ENCODE measurements at regions not wholly inside any gene's neighbourhood (a gene's known extent, or its start where the extent isn't known, plus 50 kb on each side); places are given as distances from the start of the nearest gene placed in this dataset.
A peak's percentile ranks its signal among the peaks of the same experiment; 100 is the strongest.

DNA sequence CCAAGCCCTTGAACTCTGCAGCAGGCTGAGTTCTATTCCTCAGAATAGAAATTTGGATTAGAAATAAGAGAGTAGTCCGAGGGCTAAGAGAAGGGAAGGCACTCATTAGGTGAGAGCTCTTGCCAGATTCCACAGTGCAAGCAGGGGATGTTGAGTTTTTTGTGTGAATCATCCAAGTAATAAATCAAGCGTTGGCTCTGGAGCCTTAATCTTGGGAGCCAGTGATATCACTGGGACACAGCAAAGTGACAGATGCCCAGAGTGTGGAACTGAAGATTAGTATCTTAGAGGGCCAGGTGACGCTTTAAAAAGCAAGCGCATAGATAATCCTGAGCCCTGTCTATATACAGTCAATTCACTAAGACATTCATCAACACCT, 60.3 kb downstream of the FOXD1 start:
- Histone ChIP-seq H3K4me2 (no peak overlapping the region), H3K36me3 (ENCODE audit: insufficient read depth) (peaks cover 7% of the 10 kb centered on the region), H3K27ac (ENCODE audit: low read depth) (no peak overlapping the region), H3K9me2 (ENCODE audit: insufficient read depth) (no peaks in the 10 kb centered on the region), H4K20me1 (replicated peaks; ENCODE audit: insufficient read depth) (no peaks in the 10 kb centered on the region), H3K4me3 (no peak overlapping the region), H3K27me3 (ENCODE audit: insufficient read depth) (peaks cover 38% of the 10 kb centered on the region), H3F3A (replicated peaks; ENCODE audit: low read depth) (no peaks in the 10 kb centered on the region), H3K4me1 (ENCODE audit: insufficient read depth) (0 out of 2 replicates have a peak, but pooled peaks cover 4% of the 10 kb centered on the region), H2AFZ (no peak overlapping the region), H3K79me2 (replicated peaks; ENCODE audit: insufficient read depth) (no peaks in the 10 kb centered on the region)
- H3K9me3 Mint-ChIP-seq, result peaks cover 22% of the 10 kb centered on the region
- no peak overlapping the region for H3K4me3 Mint-ChIP-seq
- no peak overlapping the region for H3K27ac Mint-ChIP-seq
- DNase-seq (ENCODE audit: low spot score) (no peak), ATAC-seq (no peak)
- peaks cover 21% of the 10 kb centered on the region for H3K36me3 Mint-ChIP-seq (ENCODE audit: low read depth)
- TF ChIP-seq ZNF331 (CRISPR knock-in tag; IDR thresholded peaks at IDR 0.05; ENCODE audit: low read depth), result no peak
- TF ChIP-seq REST (IDR thresholded peaks at IDR 0.05; ENCODE audit: unreplicated experiment), result no peak
- TF ChIP-seq NANOG (IDR thresholded peaks at IDR 0.05; ENCODE audit: borderline replicate concordance), result no peak
- TF ChIP-seq, protein P1, sequence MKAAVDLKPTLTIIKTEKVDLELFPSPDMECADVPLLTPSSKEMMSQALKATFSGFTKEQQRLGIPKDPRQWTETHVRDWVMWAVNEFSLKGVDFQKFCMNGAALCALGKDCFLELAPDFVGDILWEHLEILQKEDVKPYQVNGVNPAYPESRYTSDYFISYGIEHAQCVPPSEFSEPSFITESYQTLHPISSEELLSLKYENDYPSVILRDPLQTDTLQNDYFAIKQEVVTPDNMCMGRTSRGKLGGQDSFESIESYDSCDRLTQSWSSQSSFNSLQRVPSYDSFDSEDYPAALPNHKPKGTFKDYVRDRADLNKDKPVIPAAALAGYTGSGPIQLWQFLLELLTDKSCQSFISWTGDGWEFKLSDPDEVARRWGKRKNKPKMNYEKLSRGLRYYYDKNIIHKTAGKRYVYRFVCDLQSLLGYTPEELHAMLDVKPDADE (IDR thresholded peaks at IDR 0.05), result no peak
- H3K4me1 Mint-ChIP-seq, result peaks cover 5% of the 10 kb centered on the region; the same call in 2 of the 3 replicates
- peaks cover 20% of the 10 kb centered on the region for H3K27me3 Mint-ChIP-seq (ENCODE audit: insufficient read depth, low read depth, poor library complexity)

DNA sequence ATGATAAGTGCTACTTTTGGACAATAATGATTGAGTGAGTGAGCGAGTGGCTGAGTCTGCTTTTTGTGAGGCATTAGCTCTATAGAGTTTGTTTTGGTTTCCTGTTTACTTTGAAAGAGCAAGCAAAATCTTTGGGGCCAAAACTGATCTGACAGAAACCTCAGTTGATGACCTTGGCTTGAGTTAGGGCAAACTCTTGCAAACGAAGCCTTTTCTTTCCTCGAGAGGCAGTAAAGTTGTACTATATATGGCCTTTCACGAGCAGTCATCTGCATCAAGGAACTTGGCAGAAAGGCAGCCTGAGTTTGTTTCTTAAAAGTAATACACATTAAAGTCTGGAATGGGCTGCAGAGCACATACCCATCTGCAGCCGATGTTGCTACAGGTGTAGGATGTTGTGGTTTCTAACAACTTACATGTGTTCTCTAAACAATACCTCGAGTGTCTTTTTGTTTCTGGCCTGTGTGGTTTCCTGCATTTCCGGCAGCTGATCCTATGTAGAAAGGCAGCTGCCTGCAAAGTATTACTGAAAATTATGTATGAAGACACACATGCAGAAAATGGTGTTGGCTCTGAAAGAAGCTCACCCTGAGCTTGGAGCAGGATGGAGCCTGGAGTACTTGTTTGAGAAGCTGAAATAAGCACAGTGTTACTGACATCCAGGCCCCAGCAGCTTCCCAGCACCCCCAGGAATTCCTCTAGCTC, 60.8 kb downstream of the FOXD1 start:
- Histone ChIP-seq H3K79me2 (replicated peaks; ENCODE audit: insufficient read depth) (no peaks in the 10 kb centered on the region), H3K4me2 (0 out of 2 replicates have a peak overlapping the region, but pooled peaks have one; percentile 19)

More for the DNA sequence above, 60.8 kb downstream of the FOXD1 start:
- Mint-ChIP-seq H3K4me1 (peaks cover 9% of the 10 kb centered on the region; the same call in 2 of the 3 replicates), H3K27ac (no peak overlapping the region), H3K27me3 (ENCODE audit: insufficient read depth, low read depth, poor library complexity) (peaks cover 25% of the 10 kb centered on the region), H3K4me3 (no peak overlapping the region), H3K36me3 (ENCODE audit: low read depth) (peaks cover 21% of the 10 kb centered on the region), H3K9me3 (peaks cover 22% of the 10 kb centered on the region)
- H3K9me2 ChIP-seq (ENCODE audit: insufficient read depth), result no peaks in the 10 kb centered on the region
- H2AFZ ChIP-seq, result no peak overlapping the region
- no peak for TF ChIP-seq STAT1 (IDR thresholded peaks at IDR 0.05; ENCODE audit: unreplicated experiment)
- no peak for TF ChIP-seq POLR2AphosphoS5 (IDR thresholded peaks at IDR 0.05; ENCODE audit: low read depth)
- TF ChIP-seq ZNF331 (CRISPR knock-in tag; IDR thresholded peaks at IDR 0.05; ENCODE audit: low read depth), result no peak
- TF ChIP-seq, protein P1 (IDR thresholded peaks at IDR 0.05), result no peak
- no peak for TF ChIP-seq EZH2 (IDR thresholded peaks at IDR 0.05; ENCODE audit: low read depth, unreplicated experiment)
- no peak for TF ChIP-seq REST (IDR thresholded peaks at IDR 0.05; ENCODE audit: unreplicated experiment)
- no peak for TF ChIP-seq JUNB (IDR thresholded peaks at IDR 0.05; ENCODE audit: unreplicated experiment)
- no peaks in the 10 kb centered on the region; the same call in 1 of the 2 replicates for H3F3A ChIP-seq (replicated peaks; ENCODE audit: low read depth)
- no peak overlapping the region for H3K4me3 ChIP-seq
- peaks cover 7% of the 10 kb centered on the region for H3K36me3 ChIP-seq (ENCODE audit: insufficient read depth)
- peaks cover 10% of the 10 kb centered on the region; the same call in 1 of the 2 replicates for H3K4me1 ChIP-seq (ENCODE audit: insufficient read depth)
- no peaks in the 10 kb centered on the region for H4K20me1 ChIP-seq (replicated peaks; ENCODE audit: insufficient read depth)
- no peak for DNase-seq (ENCODE audit: low spot score)
- no peak overlapping the region for H3K27ac ChIP-seq (ENCODE audit: low read depth)
- ATAC-seq, result no peak
- H3K27me3 ChIP-seq (ENCODE audit: insufficient read depth), result peaks cover 43% of the 10 kb centered on the region
